Endothelial cell of umbilical vein (primary cell): ENCODE measurements at regions not wholly inside any gene's neighbourhood (a gene's known extent, or its start where the extent isn't known, plus 50 kb on each side); places are given as distances from the start of the nearest gene placed in this dataset.

Experiments used
- BruUV-seq: library from RNA; stranded (reverse); fragments of 400-500 nt; replicated peaks from 2 replicates; lab custom pipeline; 2021; lab: Mats Ljungman, UMichigan
- CTCF ChIA-PET: fragments of 300-600, 350-600 bp; sonication (Branson Sonifier 250); formaldehyde crosslinking; loops from one replicate; lab custom pipeline; 2021; ENCODE audit warnings: antibody characterized with exemption, inconsistent platforms; lab: Charles Lee
- POLR2A ChIA-PET: fragments of 300-600, 350-600 bp; sonication (Branson Sonifier 250); formaldehyde crosslinking; loops from one replicate; lab custom pipeline; 2021; ENCODE audit warnings: antibody characterized with exemption, inconsistent platforms; lab: Charles Lee
- DNase-seq: peaks from one replicate; pipeline ENCODE4 v3.0.0-alpha.2; 2011; ENCODE audit warnings: low read depth, low spot score
- FAIRE-seq: peaks from 2 replicates; lab custom pipeline; 2011; peaks lifted over from hg19 to GRCh38; lab: Jason Lieb, UNC
- H2AFZ ChIP-seq: 2 replicates; pipeline ENCODE4 v1.6.0; 2012; ENCODE audit warnings: low read depth, low read length, control low read depth, inconsistent platforms
- H3K27ac ChIP-seq: 2 replicates; pipeline ENCODE4 v1.5.1; 2011; ENCODE audit warnings: low read depth, mild to moderate bottlenecking, control low read depth, low read length, moderate library complexity; ENCODE audit not compliant: insufficient read depth
- H3K27me3 ChIP-seq, 2 experiments: 2 replicates each; pipeline versions ENCODE4 v1.6.0 to v1.6.1; 2011; ENCODE audit warnings: low read length in 2 of 2, mixed read lengths in 1 of 2; ENCODE audit not compliant: control insufficient read depth in 2 of 2, insufficient read depth in 2 of 2
- H3K36me3 ChIP-seq, 2 experiments: 2 replicates in 1 of 2; 3 replicates in 1 of 2; pipeline ENCODE4 v1.5.1; 2011; ENCODE audit warnings: low read length in 2 of 2, mild to moderate bottlenecking in 1 of 2, moderate library complexity in 1 of 2; ENCODE audit not compliant: control insufficient read depth in 2 of 2, insufficient read depth in 2 of 2; ENCODE audit errors: extremely low read depth in 1 of 2
- H3K4me1 ChIP-seq: 3 replicates; pipeline ENCODE4 v1.5.1; 2011; ENCODE audit warnings: mild to moderate bottlenecking, low read length; ENCODE audit not compliant: control insufficient read depth, insufficient read depth; ENCODE audit errors: extremely low read depth
- H3K4me2 ChIP-seq: 2 replicates; pipeline ENCODE4 v1.6.1; 2011; ENCODE audit warnings: low read length, control low read depth, mixed read lengths; ENCODE audit not compliant: insufficient read depth
- H3K4me3 ChIP-seq, 3 experiments: fragments of 200-600 bp in 1 of 3; sonication (generic), shearing (Covaris generic) in 1 of 3; replicated peaks in 1 of 3; 2 replicates each; pipeline ENCODE4 v1.5.1; 2011 to 2016; ENCODE audit warnings: control low read depth in 3 of 3, low read length in 3 of 3, mild to moderate bottlenecking in 2 of 3, inconsistent platforms in 1 of 3, low read depth in 1 of 3, moderate library complexity in 1 of 3; ENCODE audit not compliant: insufficient read depth in 1 of 3
- H3K79me2 ChIP-seq: 2 replicates; pipeline ENCODE4 v1.6.0; 2012; ENCODE audit warnings: low read length, inconsistent platforms; ENCODE audit not compliant: control insufficient read depth, insufficient read depth
- H3K9ac ChIP-seq: replicated peaks from 2 replicates; pipeline ENCODE3; 2011; ENCODE audit warnings: low read length, control low read depth; ENCODE audit not compliant: insufficient read depth; ENCODE audit errors: extremely low read depth
- H3K9me1 ChIP-seq: replicated peaks from 3 replicates; pipeline ENCODE4 v1.6.0; 2011; ENCODE audit warnings: mild to moderate bottlenecking, low read length; ENCODE audit not compliant: control insufficient read depth, insufficient read depth; ENCODE audit errors: extremely low read depth
- H3K9me3 ChIP-seq: replicated peaks from 2 replicates; pipeline ENCODE4 v1.5.1; 2012; ENCODE audit warnings: low read length, inconsistent platforms; ENCODE audit not compliant: control insufficient read depth, insufficient read depth
- H4K20me1 ChIP-seq: replicated peaks from 2 replicates; pipeline ENCODE3; 2011; ENCODE audit warnings: mild to moderate bottlenecking, low read length; ENCODE audit not compliant: control insufficient read depth, insufficient read depth; ENCODE audit errors: extremely low read depth
- CTCF ChIP-seq, 2 donors: IDR thresholded peaks; 1 replicate in 1 of 2; 2 replicates in 1 of 2; pipeline ENCODE4 v1.5.1; 2011; ENCODE audit warnings: low read length in 2 of 2, mild to moderate bottlenecking in 2 of 2, moderate library complexity in 2 of 2, control low read depth in 1 of 2, inconsistent platforms in 1 of 2, low read depth in 1 of 2; ENCODE audit not compliant: insufficient read depth in 1 of 2; ENCODE audit errors: extremely low read depth in 1 of 2
- EZH2 ChIP-seq: IDR thresholded peaks from 2 replicates; pipeline ENCODE4 v1.6.1; 2012; ENCODE audit warnings: borderline replicate concordance, low read depth, mild to moderate bottlenecking, moderate library complexity, low read length, inconsistent platforms; ENCODE audit not compliant: severe bottlenecking
- FOS ChIP-seq: IDR thresholded peaks from 2 replicates; pipeline ENCODE4 v1.6.1; 2011; ENCODE audit warnings: mild to moderate bottlenecking, low read length, moderate library complexity, borderline replicate concordance; ENCODE audit not compliant: insufficient read depth
- GATA2 ChIP-seq: IDR thresholded peaks from 2 replicates; pipeline ENCODE4 v1.7.0; 2011; ENCODE audit warnings: low read depth, mild to moderate bottlenecking, moderate library complexity, mixed read lengths, low read length; ENCODE audit not compliant: insufficient read length, insufficient read depth
- JUN ChIP-seq: IDR thresholded peaks from 2 replicates; pipeline ENCODE4 v1.6.1; 2011; ENCODE audit warnings: borderline replicate concordance, low read depth; ENCODE audit not compliant: insufficient read length, insufficient read depth
- MAX ChIP-seq: IDR thresholded peaks from 2 replicates; pipeline ENCODE4 v1.6.1; 2011; ENCODE audit not compliant: insufficient read depth, insufficient read length
- MYC ChIP-seq: IDR thresholded peaks from one replicate; pipeline ENCODE4 v1.6.1; 2011; ENCODE audit warnings: mild to moderate bottlenecking, low read depth, low read length
- POLR2A ChIP-seq: IDR thresholded peaks from 2 replicates; pipeline ENCODE4 v1.6.1; 2012; ENCODE audit warnings: low read depth, mild to moderate bottlenecking, control low read depth, low read length
- POLR2AphosphoS5 ChIP-seq: IDR thresholded peaks from 2 replicates; pipeline ENCODE4 v1.6.1; 2012; ENCODE audit warnings: low read depth, mild to moderate bottlenecking, control low read depth, low read length, moderate library complexity; ENCODE audit not compliant: insufficient read depth
- dilution Hi-C: fragments of 300-500 bp; cut with MboI; formaldehyde crosslinking; loops from one replicate; pipeline ENCODE4 v1.15.0; 2019; ENCODE audit warnings: low sequenced_read_pairs; ENCODE audit not compliant: extremely low pct_ligation_motif_present
- intact Hi-C: fragments of 100-400 bp; cut with micrococcal nuclease; formaldehyde crosslinking; loops from one replicate; pipeline ENCODE4 v1.10.0; 2022

- Histone ChIP-seq H3K27ac (no peak overlapping the region), H3K9ac (no peak overlapping the region), H2AFZ (no peak overlapping the region), H3K9me1 (no peaks in the 10 kb centered on the region), H3K36me3 (no peaks in the 10 kb centered on the region), H3K9me3 (no peaks in the 10 kb centered on the region), H4K20me1 (no peaks in the 10 kb centered on the region), H3K4me1 (peaks cover 3% of the 10 kb centered on the region), H3K4me2 (no peak overlapping the region), H3K4me3 (no peak overlapping the region), H3K79me2 (no peaks in the 10 kb centered on the region), H3K27me3 (no peaks in the 10 kb centered on the region)
- ChIA-PET POLR2A (no interaction called here), CTCF (no interaction called here)
- no TSS peak for BruUV-seq
- FAIRE-seq (no peak), DNase-seq (no peak)
- dilution Hi-C loops = no loop called here
- TF ChIP-seq POLR2A (no peak), EZH2 (no peak), MAX (no peak), GATA2 (no peak), JUN (no peak), MYC (no peak), POLR2AphosphoS5 (no peak), CTCF (IDR thresholded peaks at IDR 0.05; ENCODE audit: extremely low read depth in 1 of 2, insufficient read depth in 1 of 2, low read depth in 1 of 2, low read length in 2 of 2) (no peak), FOS (no peak)
- intact Hi-C loops = no loop called here
Observed at GRCh38 chr12:92000597-92000996, 145.0 kb downstream of the BTG1 start.
